ENCODE measurements at regions not wholly inside any gene's neighbourhood (a gene's known extent, or its start where the extent isn't known, plus 50 kb on each side); places are given as distances from the start of the nearest gene placed in this dataset.

DNA sequence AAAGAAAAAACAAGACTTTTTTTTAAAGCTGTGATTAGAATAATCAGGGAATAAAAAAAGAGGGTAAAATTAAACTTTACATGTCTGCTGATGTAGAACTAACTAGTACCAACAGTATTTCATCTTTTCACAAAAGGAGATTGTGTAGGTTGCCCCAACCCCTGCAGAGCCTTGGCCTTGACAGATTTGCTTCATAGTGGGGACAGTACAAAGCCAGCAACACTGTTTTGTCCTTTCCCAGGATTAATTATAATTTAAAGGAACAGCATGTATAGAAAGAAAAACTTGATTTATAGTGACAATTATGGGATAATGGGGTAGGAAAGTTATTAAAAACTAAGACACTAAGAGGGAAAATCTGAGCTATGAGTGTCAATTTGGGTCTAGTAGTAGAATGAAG lies 604.0 kb downstream of the GALC start:
- Histone ChIP-seq H4K8ac (ENCODE audit: low read depth in 2 of 2, low read length in 2 of 2) (no peak overlapping the region), H2BK20ac (ENCODE audit: low read depth, low read length) (no peak overlapping the region), H3K4me2 (ENCODE audit: low read depth, low read length) (no peak overlapping the region), H4K20me1 (ENCODE audit: insufficient read depth, low read length) (no peaks in the 10 kb centered on the region), H3K18ac (ENCODE audit: low read depth, low read length) (no peak overlapping the region), H3K56ac (ENCODE audit: extremely low read depth, insufficient read depth, low read length) (no peak overlapping the region), H2AFZ (replicated peaks; ENCODE audit: low read length, poor library complexity) (no peak overlapping the region), H3K4me1 (ENCODE audit: control insufficient read depth, insufficient read depth, low read length) (no peaks in the 10 kb centered on the region), H4K5ac (ENCODE audit: low read depth, low read length) (no peak overlapping the region), H4K91ac (ENCODE audit: insufficient read depth, low read depth, low read length) (no peak overlapping the region), H3K27me3 (ENCODE audit: control insufficient read depth, insufficient read depth, low read length) (no peaks in the 10 kb centered on the region), H2BK15ac (ENCODE audit: low read depth, low read length) (no peak overlapping the region), H2AK9ac (replicated peaks; ENCODE audit: low read depth, low read length, poor library complexity) (no peak overlapping the region), H2BK120ac (ENCODE audit: low read depth, low read length) (no peak overlapping the region), H3K9me3 (ENCODE audit: control insufficient read depth, insufficient read depth, low read length) (0 out of 2 replicates have a peak, but pooled peaks cover 3% of the 10 kb centered on the region), H3K9me1 (ENCODE audit: insufficient read depth, low read length) (no peaks in the 10 kb centered on the region), H3K4ac (ENCODE audit: low read depth, low read length) (no peak overlapping the region), H3K23ac (ENCODE audit: low read depth, low read length) (no peak overlapping the region), H3K36me3 (ENCODE audit: control insufficient read depth, insufficient read depth, low read length) (no peaks in the 10 kb centered on the region), H3K9ac (ENCODE audit: low read depth, low read length) (no peak overlapping the region), H3K79me1 (ENCODE audit: low read depth in 1 of 2, low read length in 2 of 2) (no peaks in the 10 kb centered on the region), H2BK5ac (ENCODE audit: low read depth, low read length, poor library complexity, severe bottlenecking) (no peak overlapping the region), H3K14ac (replicated peaks; ENCODE audit: low read depth, low read length) (no peak overlapping the region), H3K4me3 (ENCODE audit: insufficient read depth, low read depth, low read length) (no peak overlapping the region), H2AK5ac (ENCODE audit: low read depth, low read length) (no peak overlapping the region), H3K27ac (ENCODE audit: insufficient read depth, low read length) (no peak overlapping the region)
- ATAC-seq (ENCODE audit: low read depth) (no peak), DNase-seq (no peak)
- intact Hi-C loops (cut with micrococcal nuclease), result no loop called here
- no TSS peak for BruUV-seq (replicated peaks)
- in situ Hi-C loops (cut with MboI; ENCODE audit: low sequenced_read_pairs), result no loop called here
- TF ChIP-seq RFX5 (IDR thresholded peaks at IDR 0.05; ENCODE audit: low read depth, low read length) (no peak), MAZ (IDR thresholded peaks at IDR 0.05; ENCODE audit: borderline replicate concordance, low read depth, low read length) (no peak), RCOR1 (IDR thresholded peaks at IDR 0.05; ENCODE audit: insufficient replicate concordance, low read length) (no peak), BHLHE40 (IDR thresholded peaks at IDR 0.05; ENCODE audit: low read depth, low read length) (no peak), MAFK (IDR thresholded peaks at IDR 0.05; ENCODE audit: low read depth, low read length) (no peak), MXI1 (IDR thresholded peaks at IDR 0.05; ENCODE audit: borderline replicate concordance, low read depth, low read length) (no peak), SMC3 (IDR thresholded peaks at IDR 0.05; ENCODE audit: low read depth, low read length) (no peak), CHD1 (IDR thresholded peaks at IDR 0.05; ENCODE audit: low read depth, low read length) (no peak), FOS (IDR thresholded peaks at IDR 0.05; ENCODE audit: low read depth, low read length) (no peak), NFE2L2 (IDR thresholded peaks at IDR 0.05; ENCODE audit: low read depth, low read length) (no peak), RAD21 (IDR thresholded peaks at IDR 0.05; ENCODE audit: low read length) (no peak), POLR2A (IDR thresholded peaks at IDR 0.05; ENCODE audit: low read depth, low read length) (no peak), CEBPB (IDR thresholded peaks at IDR 0.05; ENCODE audit: low read depth, low read length) (no peak)
- TF ChIP-seq, protein P1, sequence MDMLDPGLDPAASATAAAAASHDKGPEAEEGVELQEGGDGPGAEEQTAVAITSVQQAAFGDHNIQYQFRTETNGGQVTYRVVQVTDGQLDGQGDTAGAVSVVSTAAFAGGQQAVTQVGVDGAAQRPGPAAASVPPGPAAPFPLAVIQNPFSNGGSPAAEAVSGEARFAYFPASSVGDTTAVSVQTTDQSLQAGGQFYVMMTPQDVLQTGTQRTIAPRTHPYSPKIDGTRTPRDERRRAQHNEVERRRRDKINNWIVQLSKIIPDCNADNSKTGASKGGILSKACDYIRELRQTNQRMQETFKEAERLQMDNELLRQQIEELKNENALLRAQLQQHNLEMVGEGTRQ (IDR thresholded peaks at IDR 0.05; ENCODE audit: low read depth, low read length), result no peak
- TF ChIP-seq, protein P2, sequence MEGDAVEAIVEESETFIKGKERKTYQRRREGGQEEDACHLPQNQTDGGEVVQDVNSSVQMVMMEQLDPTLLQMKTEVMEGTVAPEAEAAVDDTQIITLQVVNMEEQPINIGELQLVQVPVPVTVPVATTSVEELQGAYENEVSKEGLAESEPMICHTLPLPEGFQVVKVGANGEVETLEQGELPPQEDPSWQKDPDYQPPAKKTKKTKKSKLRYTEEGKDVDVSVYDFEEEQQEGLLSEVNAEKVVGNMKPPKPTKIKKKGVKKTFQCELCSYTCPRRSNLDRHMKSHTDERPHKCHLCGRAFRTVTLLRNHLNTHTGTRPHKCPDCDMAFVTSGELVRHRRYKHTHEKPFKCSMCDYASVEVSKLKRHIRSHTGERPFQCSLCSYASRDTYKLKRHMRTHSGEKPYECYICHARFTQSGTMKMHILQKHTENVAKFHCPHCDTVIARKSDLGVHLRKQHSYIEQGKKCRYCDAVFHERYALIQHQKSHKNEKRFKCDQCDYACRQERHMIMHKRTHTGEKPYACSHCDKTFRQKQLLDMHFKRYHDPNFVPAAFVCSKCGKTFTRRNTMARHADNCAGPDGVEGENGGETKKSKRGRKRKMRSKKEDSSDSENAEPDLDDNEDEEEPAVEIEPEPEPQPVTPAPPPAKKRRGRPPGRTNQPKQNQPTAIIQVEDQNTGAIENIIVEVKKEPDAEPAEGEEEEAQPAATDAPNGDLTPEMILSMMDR (conservative IDR thresholded peaks at IDR 0.05; ENCODE audit: low read depth, low read length), result no peak
- TF ChIP-seq, protein P3, sequence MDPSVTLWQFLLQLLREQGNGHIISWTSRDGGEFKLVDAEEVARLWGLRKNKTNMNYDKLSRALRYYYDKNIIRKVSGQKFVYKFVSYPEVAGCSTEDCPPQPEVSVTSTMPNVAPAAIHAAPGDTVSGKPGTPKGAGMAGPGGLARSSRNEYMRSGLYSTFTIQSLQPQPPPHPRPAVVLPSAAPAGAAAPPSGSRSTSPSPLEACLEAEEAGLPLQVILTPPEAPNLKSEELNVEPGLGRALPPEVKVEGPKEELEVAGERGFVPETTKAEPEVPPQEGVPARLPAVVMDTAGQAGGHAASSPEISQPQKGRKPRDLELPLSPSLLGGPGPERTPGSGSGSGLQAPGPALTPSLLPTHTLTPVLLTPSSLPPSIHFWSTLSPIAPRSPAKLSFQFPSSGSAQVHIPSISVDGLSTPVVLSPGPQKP (IDR thresholded peaks at IDR 0.05; ENCODE audit: borderline replicate concordance, low read depth, low read length), result no peak
- dilution Hi-C loops (cut with HindIII; ENCODE audit: low sequenced_read_pairs, unreplicated experiment), result no loop called here
- POLR2A ChIA-PET (ENCODE audit: unreplicated experiment), result no interaction called here
- CTCF ChIA-PET, result no interaction called here

Data from IMR-90 (cell line).